GM21529 (cell line): ENCODE measurements at regions not wholly inside any gene's neighbourhood (a gene's known extent, or its start where the extent isn't known, plus 50 kb on each side); places are given as distances from the start of the nearest gene placed in this dataset.

Source experiments
- ATAC-seq: cut with Tn5 transposase; IDR thresholded peaks from one replicate; pipeline ENCODE4 v1.9.1; 2021; ENCODE audit not compliant: unreplicated experiment

DNA sequence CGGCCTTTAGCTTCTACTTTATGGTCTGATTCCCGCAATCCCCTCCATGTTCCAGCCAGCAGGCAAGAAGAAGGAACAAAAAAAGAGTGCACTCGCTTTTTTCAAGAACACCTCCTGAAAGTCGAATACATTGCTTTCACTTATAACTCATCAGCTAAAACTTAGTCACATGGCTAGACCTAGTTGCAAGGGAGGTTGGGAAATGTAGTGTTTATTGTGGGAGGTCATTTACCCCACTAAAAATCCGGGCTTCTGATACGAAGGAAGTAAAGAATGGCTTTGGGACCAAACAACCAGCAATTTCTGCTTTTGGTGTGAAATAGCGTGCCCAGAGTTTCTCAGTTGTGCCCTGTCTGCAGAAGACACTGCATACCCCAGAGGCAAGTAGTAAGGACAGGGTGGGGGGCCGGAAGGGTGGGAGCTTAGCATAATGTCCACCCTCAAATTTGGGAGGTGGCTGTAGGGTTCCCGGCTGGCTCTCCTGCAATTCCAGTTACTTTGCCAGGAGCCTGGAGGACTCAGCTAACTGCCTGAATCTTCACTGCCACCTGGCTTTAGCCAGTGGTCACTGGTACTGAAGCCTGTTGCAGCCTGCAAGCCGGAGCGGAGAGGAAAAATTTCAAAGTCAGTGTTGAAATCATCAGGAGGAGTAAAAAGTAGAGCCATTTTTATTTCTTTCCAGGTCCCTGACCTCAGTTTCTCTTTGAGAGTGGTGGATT lies 57.7 kb upstream of the F3 start:
- ATAC-seq = no peak

DNA sequence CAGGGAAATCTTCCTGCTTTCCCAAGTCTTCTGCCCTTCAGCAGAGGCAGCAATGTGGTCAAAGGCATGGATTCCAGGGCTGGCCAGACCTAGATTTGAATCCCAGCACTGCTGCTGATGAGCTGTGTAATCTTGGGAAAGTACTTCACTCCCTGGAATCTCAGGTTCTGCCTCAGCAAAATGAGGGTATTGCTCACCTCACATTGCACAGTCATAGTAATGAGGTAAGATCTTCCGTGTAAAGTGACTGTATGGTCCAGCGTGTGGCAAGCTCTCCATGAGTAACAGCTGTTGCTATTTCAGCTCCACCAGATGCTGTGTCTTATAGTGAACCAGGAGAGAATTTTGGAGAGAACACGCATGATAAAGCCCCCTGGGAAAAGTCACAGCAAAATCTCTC lies 56.1 kb upstream of the F3 start:
- ATAC-seq = no peak

DNA sequence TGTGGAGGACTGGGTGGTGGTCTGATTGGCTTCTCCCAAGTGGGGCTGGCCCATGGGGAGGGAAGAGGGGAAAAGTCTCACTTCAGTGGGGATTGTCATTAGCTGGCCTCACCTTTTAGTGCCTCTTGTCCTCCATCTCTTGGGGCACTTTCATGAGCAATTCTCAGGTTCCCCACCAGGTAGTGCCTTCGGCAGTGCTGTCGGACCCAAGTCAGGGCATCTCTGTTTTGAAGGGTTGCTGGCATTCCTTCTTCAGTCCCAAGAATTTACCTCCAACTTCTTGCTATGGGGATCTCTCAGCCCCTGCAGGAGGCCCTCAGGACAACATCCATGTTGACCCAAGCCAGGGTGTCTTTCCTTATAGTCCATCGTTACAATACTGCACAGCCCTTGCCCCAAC lies 54.7 kb upstream of the F3 start:
- no peak for ATAC-seq

- no peak for ATAC-seq
Measured at GRCh38 chr1:94595658-94596057, 54.1 kb upstream of the F3 start.

DNA sequence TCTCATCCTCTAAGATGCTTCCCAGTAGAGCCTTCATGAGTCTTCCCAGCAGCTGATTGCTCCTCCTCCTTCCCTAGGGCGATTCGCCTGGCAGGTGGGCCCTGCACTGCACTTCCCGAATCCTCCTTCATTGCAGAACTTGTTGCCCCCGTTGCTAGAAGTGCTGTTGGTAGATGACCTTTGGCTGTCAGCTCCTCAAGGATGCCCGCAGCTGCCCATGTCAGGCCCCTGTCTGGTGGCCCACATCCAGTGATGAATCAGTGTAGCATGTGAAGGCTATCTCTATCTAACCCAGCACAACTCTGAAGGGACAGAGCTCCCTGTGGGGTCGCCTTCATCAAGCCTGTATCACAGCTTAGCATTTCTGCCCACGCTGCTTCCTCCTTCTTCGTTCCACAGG lies 52.1 kb upstream of the F3 start:
- ATAC-seq = no peak

- no peak for ATAC-seq
Measured at GRCh38 chr1:94592571-94592920, 51.0 kb upstream of the F3 start.

DNA sequence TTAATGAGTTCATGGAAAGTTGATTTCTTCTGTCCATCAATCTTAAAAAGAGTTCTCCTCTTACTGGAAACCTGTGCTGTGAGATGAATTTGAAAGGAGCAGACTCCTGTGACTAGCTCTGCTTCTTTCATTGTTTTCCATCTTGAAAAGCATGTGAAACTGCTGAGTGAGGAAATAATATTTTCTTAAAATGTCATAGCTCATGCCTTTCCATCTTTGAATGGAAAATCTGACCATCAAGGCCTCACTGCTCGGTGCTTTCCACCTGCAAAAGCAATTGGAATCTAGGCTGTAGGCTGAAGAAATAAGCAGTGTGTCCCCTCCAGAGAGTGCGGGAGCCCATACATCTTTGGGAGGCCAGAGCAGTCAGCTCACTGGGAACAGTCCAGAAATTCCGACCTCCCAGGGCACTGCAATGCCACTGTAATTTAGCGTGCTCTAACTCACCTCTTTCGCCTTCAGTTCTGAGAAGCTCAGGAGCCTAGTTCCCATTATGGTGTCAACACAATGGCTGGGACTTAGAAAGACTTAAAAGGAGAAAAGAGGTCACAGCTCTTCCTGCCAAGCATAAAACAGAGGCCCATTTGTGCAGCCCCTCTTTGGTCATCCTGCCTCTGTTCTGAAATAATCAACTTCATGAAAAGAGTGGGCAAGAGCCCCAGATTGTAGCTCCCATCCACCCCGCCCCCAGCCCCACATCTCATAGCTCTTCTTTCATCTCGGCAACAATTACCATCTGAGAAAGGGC lies 50.4 kb upstream of the F3 start:
- no peak for ATAC-seq
